Activated CD4-positive, alpha-beta T cell treated with anti-CD3 and anti-CD28 coated beads, Interleukin-2, Interleukin-6, amounts not matched to agents 100 ng/mL and 50 ng/mL, durations not matched to agents 16 hours and 8 hours (primary cell): ENCODE measurements at regions not wholly inside any gene's neighbourhood (a gene's known extent, or its start where the extent isn't known, plus 50 kb on each side); places are given as distances from the start of the nearest gene placed in this dataset.

Experiments used
- DNase-seq: peaks from one replicate; pipeline ENCODE4 v3.0.0-alpha.2; 2020

DNA sequence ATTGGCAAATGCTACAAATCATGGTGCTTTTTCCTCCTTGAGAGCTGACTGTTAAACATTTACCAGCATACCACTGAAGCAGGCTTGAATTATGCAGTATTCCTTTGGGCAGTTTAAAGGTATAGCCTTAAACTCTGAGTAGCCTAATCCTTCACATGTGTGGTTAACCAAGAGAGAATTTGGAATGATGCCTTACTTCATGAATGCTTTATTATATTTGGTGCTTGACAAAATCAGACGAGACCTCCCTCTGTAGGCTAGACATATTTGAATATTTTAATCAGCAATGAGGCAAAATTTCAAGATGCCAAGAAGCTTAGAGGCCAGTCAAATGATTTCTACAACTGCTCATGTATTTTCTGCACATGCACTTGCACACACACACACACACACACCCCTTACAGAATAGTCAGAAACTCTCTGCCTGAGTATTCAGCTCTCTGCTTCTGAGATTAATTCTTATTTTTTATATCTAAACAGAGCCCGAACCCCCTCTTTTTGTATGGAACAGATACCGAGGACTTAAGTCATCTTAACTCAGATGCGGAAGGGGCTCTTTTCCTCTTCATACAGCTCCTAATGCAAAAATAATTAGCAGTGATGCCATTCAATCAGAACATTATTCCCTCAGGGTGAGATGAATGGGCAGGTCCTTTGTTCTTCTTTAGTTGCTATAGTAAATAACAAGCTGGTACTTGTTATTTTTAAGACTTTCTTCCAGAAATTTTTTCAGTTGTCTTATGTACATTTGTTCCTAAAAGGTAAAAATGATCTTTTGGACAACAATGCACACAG, 195.5 kb upstream of the TMC3 start:
- DNase-seq: no peak

DNA sequence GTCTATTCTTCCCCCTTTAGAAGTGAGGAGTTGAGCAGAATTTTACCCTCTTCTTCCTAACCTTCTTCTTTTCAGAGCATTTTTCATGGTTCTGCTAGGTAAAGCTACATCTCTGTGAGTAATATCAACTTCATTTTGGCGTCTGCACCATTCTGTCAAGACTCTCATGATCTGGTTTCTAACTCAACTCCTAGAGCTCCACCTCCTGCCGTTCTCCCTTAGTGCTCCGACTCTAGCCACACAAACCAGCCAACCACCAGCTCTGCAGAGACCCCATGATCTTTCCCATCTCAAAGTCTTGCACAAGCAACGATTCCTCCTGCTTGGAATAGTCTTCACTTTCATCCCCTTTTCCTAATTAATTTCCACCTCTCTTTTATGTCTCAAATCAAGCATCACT, 193.9 kb upstream of the TMC3 start:
- no peak for DNase-seq

GRCh38 chr15:81562986-81563385, 189.0 kb upstream of the TMC3 start:
- DNase-seq: no peak

- no peak for DNase-seq
These were observed 186.4 kb upstream of the TMC3 start for GRCh38 chr15:81560405-81560804.

DNA sequence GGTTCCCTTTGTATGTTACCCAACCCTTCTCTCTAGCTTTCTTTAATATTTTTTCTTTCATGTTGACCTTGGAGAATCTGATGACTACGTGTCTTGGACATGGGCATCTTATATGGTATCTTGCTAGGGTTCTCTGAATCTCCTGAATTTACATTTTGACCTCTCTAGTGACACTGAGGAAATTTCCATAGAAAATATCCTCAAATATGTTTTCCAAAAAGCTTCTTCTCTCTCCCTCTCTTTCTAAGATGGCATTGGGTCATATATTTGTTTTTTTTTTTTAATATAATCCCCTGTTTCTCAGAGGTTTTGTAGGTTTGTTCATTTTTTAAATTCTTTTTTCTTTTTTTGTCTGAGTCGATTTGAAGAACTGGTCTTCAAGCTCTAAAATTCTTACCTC, 184.0 kb upstream of the TMC3 start:
- no peak for DNase-seq

GRCh38 chr15:81555346-81555745, 181.3 kb upstream of the TMC3 start:
- no peak for DNase-seq

DNA sequence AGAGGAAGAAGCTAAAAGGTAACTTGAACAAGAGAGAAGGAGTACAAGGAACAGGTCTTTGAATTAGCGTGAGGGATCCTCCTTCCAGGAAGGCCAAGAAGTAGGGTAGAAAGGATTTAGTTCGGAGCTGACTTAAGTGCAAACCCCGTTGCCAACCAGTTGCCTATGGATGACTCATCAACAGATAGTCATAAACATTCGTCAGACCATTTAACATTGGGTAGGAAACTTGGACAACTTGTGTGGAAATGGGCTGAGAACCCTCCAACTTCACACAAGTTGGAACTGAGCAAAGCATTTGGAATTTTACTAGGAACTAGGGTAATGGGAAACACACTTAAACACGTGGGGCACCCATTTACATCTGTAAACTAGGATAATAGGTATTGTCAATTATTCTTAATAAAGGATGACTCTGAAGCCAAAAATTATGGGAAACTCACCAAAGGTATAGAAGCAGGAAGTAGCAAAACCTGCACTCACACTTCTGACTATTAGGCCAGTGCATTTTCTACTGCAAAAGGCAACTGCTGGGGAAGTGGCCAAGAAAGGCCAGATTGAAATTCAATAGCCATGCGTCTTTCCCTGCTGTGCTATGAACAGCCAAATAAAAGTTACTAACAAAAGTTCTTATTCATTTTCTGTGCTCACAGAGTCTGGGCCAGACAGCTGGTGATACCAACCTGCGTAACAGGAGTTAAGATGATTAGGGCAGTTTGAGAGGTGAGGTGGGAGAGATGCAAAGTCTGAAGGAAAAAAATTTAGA, 174.5 kb upstream of the TMC3 start:
- no peak for DNase-seq

DNA sequence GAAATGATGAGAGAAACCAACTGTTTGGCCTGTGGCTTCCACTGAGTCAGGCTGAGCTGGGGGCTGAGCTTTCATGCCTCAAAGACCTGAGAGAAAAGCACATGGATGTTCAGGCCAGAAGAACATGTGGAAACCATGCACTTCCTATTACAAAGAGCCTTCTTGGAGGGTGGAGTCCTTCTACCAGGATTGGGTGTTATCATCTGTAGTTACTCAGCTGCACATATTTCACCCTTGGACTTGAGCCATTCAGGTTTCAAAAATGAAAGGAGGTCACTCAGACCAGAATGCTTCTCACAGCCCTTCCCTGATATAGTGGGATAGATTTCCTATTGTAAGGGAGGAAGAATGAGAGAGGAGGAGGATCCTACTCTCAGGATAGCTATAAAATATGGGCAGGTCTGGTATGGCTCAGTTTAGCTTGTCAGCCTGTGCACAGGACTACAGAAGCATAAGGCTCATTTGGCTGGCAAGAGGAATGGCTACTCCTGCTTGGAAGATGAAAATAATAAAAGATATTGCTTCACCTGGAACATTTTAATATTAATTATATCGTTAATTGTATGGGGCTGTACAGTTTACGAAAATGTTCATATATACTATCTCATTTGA, 173.6 kb upstream of the TMC3 start:
- DNase-seq: no peak

DNA sequence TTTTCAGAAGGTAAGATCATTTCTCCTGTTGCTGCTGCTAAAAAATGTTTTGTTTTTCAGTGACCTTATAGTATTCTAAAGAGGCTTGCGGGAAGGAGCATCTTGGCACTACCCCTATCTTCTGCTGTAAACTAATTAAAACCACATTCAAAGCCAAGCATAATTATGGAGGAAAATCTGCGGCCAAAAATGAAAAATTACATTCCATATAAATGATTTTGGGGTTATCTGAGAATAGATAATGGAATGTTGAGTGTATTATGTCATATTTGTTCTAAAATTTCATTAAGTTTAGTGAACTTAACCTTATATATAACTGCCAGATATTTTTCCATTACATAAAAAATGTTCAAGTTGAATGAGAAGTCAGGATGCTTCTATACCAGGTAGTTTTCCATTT, 170.4 kb upstream of the TMC3 start:
- no peak for DNase-seq

- DNase-seq: no peak
These were observed 166.9 kb upstream of the TMC3 start for GRCh38 chr15:81540909-81541308.

DNA sequence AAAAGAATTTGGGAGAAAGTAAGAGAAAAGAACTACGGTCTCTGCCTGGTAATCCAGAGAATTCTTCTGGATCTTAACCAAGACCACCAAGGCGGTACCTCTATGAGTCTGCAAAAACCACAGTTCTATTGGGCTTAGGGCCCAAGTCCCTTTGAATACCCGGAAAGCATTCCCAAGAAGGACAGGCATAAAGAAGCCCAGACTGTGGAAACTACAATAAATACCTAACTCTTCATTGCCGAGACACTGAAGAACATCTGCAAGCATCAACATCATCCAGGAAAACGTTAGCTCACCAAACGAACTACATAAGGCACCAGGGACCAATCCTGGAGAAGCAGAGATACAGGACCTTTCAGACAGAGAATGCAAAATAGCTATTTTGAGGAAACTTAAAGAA, 162.3 kb upstream of the TMC3 start:
- DNase-seq: no peak

GRCh38 chr15:81534124-81534523, 160.1 kb upstream of the TMC3 start:
- no peak for DNase-seq

GRCh38 chr15:81532001-81532400, 158.0 kb upstream of the TMC3 start:
- DNase-seq: no peak

- no peak for DNase-seq
These were observed 157.1 kb upstream of the TMC3 start for GRCh38 chr15:81531109-81531592.

DNA sequence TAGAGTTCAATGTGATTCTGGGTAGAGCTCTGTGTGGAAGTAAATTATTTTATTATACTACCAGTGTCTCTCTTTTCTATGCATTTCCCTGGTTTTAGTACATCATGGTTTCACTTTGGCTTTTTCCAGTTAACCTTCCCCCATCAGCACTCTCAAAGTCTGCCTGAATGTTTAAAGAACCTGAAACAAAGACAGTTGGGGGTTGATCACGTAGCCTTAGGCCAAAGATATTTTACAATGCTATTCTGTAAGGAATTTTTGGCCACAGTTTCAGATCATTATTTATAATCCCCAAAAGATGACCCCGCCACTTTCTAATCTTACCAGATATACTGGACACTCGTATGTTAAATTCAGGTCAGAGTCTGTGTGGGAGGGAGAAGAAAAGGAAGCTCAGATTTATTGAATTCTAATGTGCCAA, 156.3 kb upstream of the TMC3 start:
- no peak for DNase-seq

DNA sequence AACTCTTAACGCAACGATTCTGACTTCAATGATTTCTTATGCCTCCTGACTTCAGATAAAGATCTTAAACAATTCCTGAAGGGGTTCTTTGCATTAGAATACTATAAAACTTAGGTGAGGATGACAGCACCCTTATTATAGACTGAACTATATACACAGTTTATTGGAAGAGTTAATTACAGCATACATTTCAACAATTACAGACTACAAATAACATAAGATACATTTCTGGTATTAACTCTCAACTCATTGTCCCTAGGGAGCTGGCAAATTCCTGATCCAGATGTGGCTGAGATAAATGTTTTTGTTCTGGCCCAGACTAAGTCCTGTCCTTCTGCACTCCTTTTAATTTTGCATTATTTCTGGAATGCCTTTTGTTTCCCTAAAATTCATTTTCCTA, 155.5 kb upstream of the TMC3 start:
- no peak for DNase-seq

DNA sequence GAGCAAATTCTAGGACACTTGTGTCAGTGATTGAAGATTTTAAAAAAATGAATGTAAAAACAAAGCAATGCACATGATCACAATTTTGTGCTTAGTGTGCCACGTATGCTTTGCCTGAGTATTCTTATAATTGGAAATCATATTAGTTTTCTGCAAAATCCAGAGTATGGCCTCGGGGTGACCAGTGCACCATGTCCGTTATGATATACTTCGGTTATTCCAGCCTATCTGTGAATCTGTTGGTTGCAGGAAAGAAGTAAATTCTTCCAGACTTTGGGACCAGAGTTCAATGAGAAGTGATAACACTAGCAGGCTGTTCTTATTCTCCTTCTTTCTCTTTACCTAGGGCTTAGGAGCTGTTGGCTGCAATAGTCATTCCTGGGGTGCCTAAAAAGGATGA, 152.0 kb upstream of the TMC3 start:
- no peak for DNase-seq

GRCh38 chr15:81524496-81524895, 150.5 kb upstream of the TMC3 start:
- DNase-seq: no peak

DNA sequence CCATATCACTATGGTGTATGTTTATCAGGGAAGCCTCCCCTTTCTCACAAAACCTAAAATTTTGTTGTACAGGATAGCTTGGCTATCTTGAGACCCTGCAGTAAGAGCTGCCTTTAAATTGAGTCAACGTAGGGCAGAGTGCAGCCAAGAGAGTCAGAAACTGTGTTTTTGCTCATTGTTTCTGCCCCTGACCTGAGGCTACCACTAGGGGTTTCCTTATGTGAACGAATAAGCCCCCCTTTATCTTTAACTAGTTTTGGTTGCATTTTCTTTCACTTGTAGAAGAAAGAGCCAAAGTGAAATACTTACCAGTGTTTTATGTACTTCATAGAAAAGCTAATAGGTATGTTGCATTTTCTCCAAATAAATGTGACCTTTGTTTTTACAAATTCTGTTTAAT, 149.9 kb upstream of the TMC3 start:
- no peak for DNase-seq

GRCh38 chr15:81520480-81520879, 146.5 kb upstream of the TMC3 start:
- no peak for DNase-seq

- no peak for DNase-seq
These were observed 142.4 kb upstream of the TMC3 start for GRCh38 chr15:81516461-81516860.

DNA sequence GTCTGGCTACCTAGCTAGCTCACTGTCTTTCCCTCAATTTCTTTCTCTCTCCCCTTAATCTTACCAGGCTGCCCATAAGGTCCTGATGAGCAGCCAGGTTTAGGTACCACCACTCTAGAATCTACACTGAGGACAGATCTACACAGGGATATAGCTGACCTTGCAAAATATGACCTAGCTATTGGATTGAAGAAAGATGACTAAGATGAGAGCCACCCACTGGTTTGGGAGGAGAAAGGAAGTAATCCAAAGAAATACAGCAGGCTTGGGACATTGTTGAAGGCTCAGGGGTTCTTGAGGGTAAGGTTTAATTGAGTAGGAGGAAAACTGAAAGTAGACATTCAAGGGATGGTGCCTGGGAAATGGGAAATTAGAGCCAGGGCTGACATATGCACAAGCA, 142.0 kb upstream of the TMC3 start:
- no peak for DNase-seq

DNA sequence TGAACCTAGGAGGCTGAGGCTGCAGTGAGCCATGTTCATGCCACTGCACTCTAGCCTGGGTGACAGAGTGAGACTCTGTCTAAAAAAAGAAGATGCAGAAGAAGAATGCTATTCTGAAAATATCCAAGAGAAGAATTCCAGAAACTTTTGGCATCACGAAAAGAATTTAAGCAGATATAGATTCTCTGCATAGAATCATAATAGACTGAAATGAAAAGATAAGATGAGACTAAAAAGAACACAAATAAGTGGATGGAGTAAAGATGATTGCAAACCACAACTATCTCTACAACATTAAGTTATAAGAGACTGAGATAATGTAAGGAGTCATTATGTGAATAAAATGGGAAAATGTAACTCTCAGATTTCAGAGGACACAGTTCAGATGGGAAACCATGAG, 140.7 kb upstream of the TMC3 start:
- DNase-seq: no peak

DNA sequence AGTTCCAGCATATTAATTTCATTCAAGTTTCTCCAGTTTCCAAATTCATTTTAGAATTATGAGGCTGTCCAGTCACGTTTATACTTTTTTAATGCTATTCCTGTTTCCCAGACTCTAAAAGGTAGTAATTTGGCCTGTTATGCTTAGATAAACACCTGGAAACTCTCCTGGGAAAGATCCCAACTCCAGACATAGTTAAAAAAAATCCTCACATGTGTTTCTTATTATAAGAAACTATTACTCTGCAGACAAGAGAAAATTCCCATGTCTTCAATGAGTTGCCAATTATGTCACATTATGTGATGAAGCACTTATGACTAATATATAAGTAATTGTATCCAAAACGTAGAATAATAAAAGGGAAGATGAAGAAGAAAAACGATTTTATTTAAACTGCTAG, 137.1 kb upstream of the TMC3 start:
- DNase-seq: no peak
